ENCODE measurements at regions not wholly inside any gene's neighbourhood (a gene's known extent, or its start where the extent isn't known, plus 50 kb on each side); places are given as distances from the start of the nearest gene placed in this dataset.

- ATAC-seq, result no peak
- no peaks in the 10 kb centered on the region for H3K9me3 ChIP-seq
- no peaks in the 10 kb centered on the region for H3K4me1 ChIP-seq
- no peak for DNase-seq
- no peaks in the 10 kb centered on the region for H3K36me3 ChIP-seq
- no peak overlapping the region for H3K4me3 ChIP-seq
- intact Hi-C loops (cut with DNase I), result no loop called here
- no peak for TF ChIP-seq CTCF (IDR thresholded peaks at IDR 0.05)
- TF ChIP-seq POLR2A (IDR thresholded peaks at IDR 0.05), result no peak
- no peak overlapping the region for H3K27ac ChIP-seq
- H3K27me3 ChIP-seq, result no peaks in the 10 kb centered on the region
- 49% methylated on average over 3 of the region's 3 CpGs for WGBS (ENCODE audit: insufficient coverage, low coverage, low lambda C conversion rate, missing lambda C conversion rate)
Measured at GRCh38 chr1:188895611-188896010, 1582.1 kb downstream of the BRINP3 start.

- Histone ChIP-seq H3K4me1 (no peaks in the 10 kb centered on the region), H3K36me3 (no peaks in the 10 kb centered on the region), H3K27ac (no peak overlapping the region), H3K4me3 (no peak overlapping the region), H3K9me3 (no peaks in the 10 kb centered on the region), H3K27me3 (no peaks in the 10 kb centered on the region)
- no peak for TF ChIP-seq POLR2A (IDR thresholded peaks at IDR 0.05)
- no peak for TF ChIP-seq CTCF (IDR thresholded peaks at IDR 0.05)
- DNase-seq, result no peak
- intact Hi-C loops (cut with DNase I), result no loop called here
- ATAC-seq, result no peak
Measured at GRCh38 chr1:188903241-188903640, 1574.4 kb downstream of the BRINP3 start.

GRCh38 chr1:188904201-188904600 is 1573.5 kb downstream of the BRINP3 start:
- H3K36me3 ChIP-seq, result no peaks in the 10 kb centered on the region
- intact Hi-C loops (cut with DNase I), result no loop called here
- no peaks in the 10 kb centered on the region for H3K27me3 ChIP-seq
- H3K4me1 ChIP-seq, result no peaks in the 10 kb centered on the region
- H3K27ac ChIP-seq, result no peak overlapping the region
- no peak for TF ChIP-seq CTCF (IDR thresholded peaks at IDR 0.05)
- no peak for TF ChIP-seq POLR2A (IDR thresholded peaks at IDR 0.05)
- no peaks in the 10 kb centered on the region for H3K9me3 ChIP-seq
- 28% methylated on average over 2 of the region's 2 CpGs for WGBS (ENCODE audit: insufficient coverage, low coverage, low lambda C conversion rate, missing lambda C conversion rate)
- H3K4me3 ChIP-seq, result no peak overlapping the region
- DNase-seq (no peak), ATAC-seq (no peak)

- Histone ChIP-seq H3K27ac (no peak overlapping the region), H3K4me3 (no peak overlapping the region), H3K27me3 (no peaks in the 10 kb centered on the region), H3K9me3 (no peaks in the 10 kb centered on the region), H3K36me3 (no peaks in the 10 kb centered on the region), H3K4me1 (no peaks in the 10 kb centered on the region)
- TF ChIP-seq CTCF (IDR thresholded peaks at IDR 0.05), result no peak
- DNase-seq, result no peak
- 48% methylated on average over 10 of the region's 10 CpGs for WGBS (ENCODE audit: insufficient coverage, low coverage, low lambda C conversion rate, missing lambda C conversion rate)
- intact Hi-C loops (cut with DNase I), result no loop called here
- no peak for ATAC-seq
Measured at GRCh38 chr1:188906921-188907641, 1570.6 kb downstream of the BRINP3 start.

- Histone ChIP-seq H3K9me3 (no peaks in the 10 kb centered on the region), H3K36me3 (no peaks in the 10 kb centered on the region), H3K27ac (no peak overlapping the region), H3K27me3 (no peaks in the 10 kb centered on the region), H3K4me1 (no peaks in the 10 kb centered on the region), H3K4me3 (no peak overlapping the region)
- WGBS (ENCODE audit: insufficient coverage, low coverage, low lambda C conversion rate, missing lambda C conversion rate), result 60% methylated on average over 3 of the region's 3 CpGs
- DNase-seq (no peak), ATAC-seq (no peak)
- intact Hi-C loops (cut with DNase I), result no loop called here
- TF ChIP-seq POLR2A (IDR thresholded peaks at IDR 0.05), result no peak
- TF ChIP-seq CTCF (IDR thresholded peaks at IDR 0.05), result no peak
Measured at GRCh38 chr1:188930382-188930781, 1547.3 kb downstream of the BRINP3 start.

All from right lobe of liver (tissue), 6 donors.